ENCODE measurements at regions not wholly inside any gene's neighbourhood (a gene's known extent, or its start where the extent isn't known, plus 50 kb on each side); places are given as distances from the start of the nearest gene placed in this dataset.

DNA sequence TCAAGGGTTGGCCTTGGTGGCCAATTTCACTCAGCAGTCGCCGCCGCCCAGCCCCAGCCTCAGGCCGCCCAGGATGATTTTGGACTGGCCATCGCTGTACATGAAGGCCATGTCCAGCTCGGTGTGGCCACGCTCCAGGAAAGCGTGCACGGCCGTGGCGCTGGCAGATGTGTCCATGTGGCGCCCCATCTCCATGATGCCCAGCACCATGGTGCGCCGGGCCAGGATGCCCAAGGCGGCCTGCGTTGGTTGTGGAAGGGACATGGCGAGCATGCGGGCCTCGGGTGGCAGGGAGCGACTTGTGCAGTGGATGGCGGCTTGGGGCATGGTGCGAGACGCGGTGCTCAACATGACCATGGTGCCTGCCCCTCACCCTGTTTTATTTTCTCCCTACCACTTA lies 55.4 kb downstream of the ZCCHC12 start:
- TF ChIP-seq PAX5 (IDR thresholded peaks at IDR 0.05; ENCODE audit: insufficient read depth, low read length, severe bottlenecking) (no peak), TAF1 (IDR thresholded peaks at IDR 0.05; ENCODE audit: low read depth, low read length) (no peak), POLR2A (IDR thresholded peaks at IDR 0.05; ENCODE audit: low read depth, low read length) (no peak), POU2F2 (IDR thresholded peaks at IDR 0.05; ENCODE audit: low read depth, low read length) (no peak), SPI1 (IDR thresholded peaks at IDR 0.05; ENCODE audit: low read depth, low read length) (no peak), POLR2AphosphoS5 (IDR thresholded peaks at IDR 0.05; ENCODE audit: low read depth, low read length) (no peak)
- DNase-seq (ENCODE audit: insufficient read length, low spot score) (no peak), FAIRE-seq (no peak)

DNA sequence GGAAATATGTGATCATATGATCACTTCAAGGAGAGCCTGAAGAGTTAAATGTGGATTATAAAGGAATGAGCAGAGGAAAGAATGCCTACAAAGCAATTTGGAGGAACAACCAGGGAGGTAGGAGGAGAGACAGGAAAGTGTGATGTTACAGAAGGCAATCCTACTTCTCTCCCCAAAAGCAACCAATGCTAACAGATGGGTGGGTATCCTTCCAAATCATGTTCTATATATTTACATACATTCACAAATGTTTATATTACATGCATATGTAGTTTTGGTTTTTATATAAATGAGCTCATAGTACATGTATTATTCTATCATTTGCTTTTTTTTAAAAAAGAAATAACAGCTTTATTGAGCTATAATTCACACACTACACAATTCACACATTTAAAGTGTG lies 56.0 kb downstream of the ZCCHC12 start:
- TF ChIP-seq PAX5 (IDR thresholded peaks at IDR 0.05; ENCODE audit: insufficient read depth, low read length, severe bottlenecking) (no peak), SPI1 (IDR thresholded peaks at IDR 0.05; ENCODE audit: low read depth, low read length) (no peak), POLR2A (IDR thresholded peaks at IDR 0.05; ENCODE audit: low read depth, low read length) (no peak), TAF1 (IDR thresholded peaks at IDR 0.05; ENCODE audit: low read depth, low read length) (no peak), POU2F2 (IDR thresholded peaks at IDR 0.05; ENCODE audit: low read depth, low read length) (no peak), POLR2AphosphoS5 (IDR thresholded peaks at IDR 0.05; ENCODE audit: low read depth, low read length) (no peak)
- DNase-seq (ENCODE audit: insufficient read length, low spot score) (no peak), FAIRE-seq (no peak)

DNA sequence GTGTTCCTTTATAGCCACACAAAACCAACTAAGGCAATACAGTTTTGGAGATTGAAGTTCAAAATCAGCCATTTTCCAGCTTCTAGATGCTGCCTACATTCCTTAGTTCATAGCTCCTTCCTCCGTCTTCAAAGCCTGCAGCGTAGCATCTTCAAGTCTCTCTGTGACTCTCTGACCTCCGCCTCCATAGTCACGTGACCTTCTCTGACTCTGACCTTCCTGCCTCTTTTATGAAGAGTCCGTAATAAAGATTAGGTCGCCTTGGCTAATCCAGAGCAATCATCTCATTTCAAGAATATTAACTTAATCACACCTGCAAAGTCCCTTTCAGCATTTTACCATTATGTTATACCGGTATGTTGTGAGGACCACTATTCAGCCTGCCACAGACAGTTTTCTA lies 60.4 kb downstream of the ZCCHC12 start:
- DNase-seq (ENCODE audit: insufficient read length, low spot score) (no peak), FAIRE-seq (no peak)
- TF ChIP-seq POLR2A (IDR thresholded peaks at IDR 0.05; ENCODE audit: low read depth, low read length) (no peak), SPI1 (IDR thresholded peaks at IDR 0.05; ENCODE audit: low read depth, low read length) (no peak), POLR2AphosphoS5 (IDR thresholded peaks at IDR 0.05; ENCODE audit: low read depth, low read length) (no peak), TAF1 (IDR thresholded peaks at IDR 0.05; ENCODE audit: low read depth, low read length) (no peak), POU2F2 (IDR thresholded peaks at IDR 0.05; ENCODE audit: low read depth, low read length) (no peak), PAX5 (IDR thresholded peaks at IDR 0.05; ENCODE audit: insufficient read depth, low read length, severe bottlenecking) (no peak)

DNA sequence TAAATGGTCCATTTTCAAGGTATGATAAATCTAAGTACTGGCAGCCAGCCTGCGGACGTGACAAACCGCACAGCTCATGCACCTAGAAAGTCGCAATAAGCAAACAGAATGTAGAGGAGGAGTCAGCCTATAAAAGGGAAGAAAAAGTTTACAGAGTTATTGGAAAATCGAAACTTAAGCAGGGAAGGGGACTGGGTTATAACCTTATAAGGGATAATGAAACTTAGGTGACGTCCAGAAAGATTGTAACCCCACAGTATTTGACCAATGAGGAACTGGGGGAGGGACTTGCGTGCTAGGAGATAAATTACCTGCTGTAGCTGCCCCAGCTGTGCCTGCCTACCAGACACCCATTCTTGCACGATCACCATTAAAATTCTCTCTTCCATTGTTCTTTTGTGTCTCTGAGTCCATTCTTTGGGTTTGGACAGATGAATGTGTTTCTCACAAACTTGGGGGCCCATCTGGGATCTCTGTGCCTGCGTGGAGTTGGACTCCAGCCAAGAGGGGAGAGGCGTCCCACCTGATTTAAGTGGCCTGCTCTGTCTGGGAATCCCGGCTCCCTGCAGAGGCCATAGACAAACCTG lies 61.0 kb downstream of the ZCCHC12 start:
- no peak for FAIRE-seq
- DNase-seq (ENCODE audit: insufficient read length, low spot score) = no peak
- no peak for TF ChIP-seq POLR2A (IDR thresholded peaks at IDR 0.05; ENCODE audit: low read depth, low read length)
- no peak for TF ChIP-seq POLR2AphosphoS5 (IDR thresholded peaks at IDR 0.05; ENCODE audit: low read depth, low read length)
- TF ChIP-seq POU2F2 (IDR thresholded peaks at IDR 0.05; ENCODE audit: low read depth, low read length) = no peak
- TF ChIP-seq PAX5 (IDR thresholded peaks at IDR 0.05; ENCODE audit: insufficient read depth, low read length, severe bottlenecking) = no peak
- TF ChIP-seq SPI1 (IDR thresholded peaks at IDR 0.05; ENCODE audit: low read depth, low read length) = no peak
- TF ChIP-seq TAF1 (IDR thresholded peaks at IDR 0.05; ENCODE audit: low read depth, low read length) = no peak

DNA sequence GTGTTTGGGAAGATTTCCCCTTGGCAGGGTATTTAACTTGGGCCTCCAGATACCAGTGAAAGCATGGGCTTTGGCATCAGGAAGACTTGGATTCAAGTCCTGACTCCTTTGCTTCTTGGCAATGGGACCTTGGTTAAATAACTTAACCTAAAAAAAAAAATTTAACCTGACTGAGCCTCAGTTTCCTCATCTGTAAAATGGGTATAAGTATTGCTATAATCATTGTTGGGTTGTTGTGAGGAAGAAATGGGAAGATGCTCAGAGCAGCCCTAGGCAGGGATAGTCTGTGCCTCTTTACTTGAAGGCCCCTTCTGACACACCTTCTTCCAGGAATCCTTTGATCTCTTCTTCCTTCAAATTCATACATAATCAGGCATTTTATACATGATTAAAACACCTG lies 70.3 kb downstream of the ZCCHC12 start:
- FAIRE-seq (no peak), DNase-seq (ENCODE audit: insufficient read length, low spot score) (no peak)
- no peak for TF ChIP-seq PAX5 (IDR thresholded peaks at IDR 0.05; ENCODE audit: insufficient read depth, low read length, severe bottlenecking)
- TF ChIP-seq TAF1 (IDR thresholded peaks at IDR 0.05; ENCODE audit: low read depth, low read length) = no peak
- no peak for TF ChIP-seq POLR2A (IDR thresholded peaks at IDR 0.05; ENCODE audit: low read depth, low read length)
- TF ChIP-seq POLR2AphosphoS5 (IDR thresholded peaks at IDR 0.05; ENCODE audit: low read depth, low read length) = no peak
- TF ChIP-seq POU2F2 (IDR thresholded peaks at IDR 0.05; ENCODE audit: low read depth, low read length) = no peak
- TF ChIP-seq SPI1 (IDR thresholded peaks at IDR 0.05; ENCODE audit: low read depth, low read length) = no peak

DNA sequence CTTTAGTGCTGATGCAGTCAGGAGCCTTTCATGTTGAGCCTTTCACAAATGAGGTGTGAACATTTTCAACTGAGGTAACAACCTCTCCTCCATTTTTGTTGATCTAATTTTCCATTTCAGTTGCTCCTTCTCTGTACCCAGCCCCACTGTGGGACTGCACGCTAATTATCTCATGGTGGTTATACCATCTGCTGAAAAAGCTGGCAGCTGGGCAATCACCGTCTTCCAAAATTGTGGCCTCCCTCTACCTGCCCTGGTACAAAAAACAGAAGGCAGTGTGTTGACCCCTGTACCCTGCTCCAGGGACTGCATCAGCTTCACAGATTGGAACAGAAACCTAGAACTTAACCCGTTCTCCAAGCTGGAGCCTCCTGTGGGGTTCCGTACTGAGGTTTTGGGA lies 72.4 kb upstream of the LONRF3 start:
- FAIRE-seq = no peak
- no peak for TF ChIP-seq SPI1 (IDR thresholded peaks at IDR 0.05; ENCODE audit: low read depth, low read length)
- no peak for TF ChIP-seq POLR2AphosphoS5 (IDR thresholded peaks at IDR 0.05; ENCODE audit: low read depth, low read length)
- TF ChIP-seq POLR2A (IDR thresholded peaks at IDR 0.05; ENCODE audit: low read depth, low read length) = no peak
- TF ChIP-seq TAF1 (IDR thresholded peaks at IDR 0.05; ENCODE audit: low read depth, low read length) = no peak
- TF ChIP-seq PAX5 (IDR thresholded peaks at IDR 0.05; ENCODE audit: insufficient read depth, low read length, severe bottlenecking) = no peak
- no peak for TF ChIP-seq POU2F2 (IDR thresholded peaks at IDR 0.05; ENCODE audit: low read depth, low read length)
- DNase-seq (ENCODE audit: insufficient read length, low spot score) = no peak

DNA sequence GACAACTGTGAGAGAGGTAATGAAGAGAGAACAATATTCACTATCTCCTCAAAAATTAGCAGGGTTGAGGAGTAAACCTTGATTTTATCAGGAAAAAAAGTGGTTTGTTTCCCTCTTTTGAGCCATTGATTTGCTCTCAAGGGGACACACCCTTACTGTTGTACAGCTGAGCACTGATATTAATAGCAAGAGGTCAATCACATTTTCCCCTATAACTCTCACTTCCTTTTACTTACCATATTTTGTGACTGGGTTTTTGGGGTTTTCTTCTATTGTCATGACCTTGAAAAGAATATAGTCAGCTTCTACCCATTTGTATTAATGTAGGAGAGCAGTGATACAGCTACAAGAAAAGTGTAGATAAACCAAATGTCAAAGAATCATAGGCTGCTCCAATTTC lies 70.2 kb upstream of the LONRF3 start:
- DNase-seq (ENCODE audit: insufficient read length, low spot score) (no peak), FAIRE-seq (no peak)
- TF ChIP-seq PAX5 (IDR thresholded peaks at IDR 0.05; ENCODE audit: insufficient read depth, low read length, severe bottlenecking) (no peak), SPI1 (IDR thresholded peaks at IDR 0.05; ENCODE audit: low read depth, low read length) (peak; percentile 74)

DNA sequence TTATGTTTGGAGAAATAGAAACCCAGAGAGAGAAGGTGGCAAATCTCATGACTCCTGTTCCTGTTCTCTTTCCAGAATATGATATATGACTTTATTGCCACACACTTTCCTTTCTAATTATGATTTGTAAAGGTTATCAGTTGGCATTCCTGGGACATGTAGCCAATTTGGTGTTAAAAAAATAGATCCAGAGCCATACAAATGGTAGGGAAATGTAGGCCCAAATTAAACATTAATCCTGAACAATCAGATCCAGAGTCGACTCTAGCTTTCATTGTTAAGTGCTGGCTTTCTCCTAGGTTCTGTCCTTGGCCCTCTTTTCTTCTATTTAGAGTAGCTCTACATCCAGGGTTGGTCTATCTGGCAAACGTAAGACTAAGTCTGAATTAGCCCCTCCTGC lies 69.8 kb upstream of the LONRF3 start:
- DNase-seq (ENCODE audit: insufficient read length, low spot score) (no peak), FAIRE-seq (no peak)
- TF ChIP-seq SPI1 (IDR thresholded peaks at IDR 0.05; ENCODE audit: low read depth, low read length) (no peak), PAX5 (IDR thresholded peaks at IDR 0.05; ENCODE audit: insufficient read depth, low read length, severe bottlenecking) (no peak), POLR2A (IDR thresholded peaks at IDR 0.05; ENCODE audit: low read depth, low read length) (no peak), POU2F2 (IDR thresholded peaks at IDR 0.05; ENCODE audit: low read depth, low read length) (no peak), TAF1 (IDR thresholded peaks at IDR 0.05; ENCODE audit: low read depth, low read length) (no peak), POLR2AphosphoS5 (IDR thresholded peaks at IDR 0.05; ENCODE audit: low read depth, low read length) (no peak)

Data from GM12891 (cell line).